ENCODE measurements at regions not wholly inside any gene's neighbourhood (a gene's known extent, or its start where the extent isn't known, plus 50 kb on each side); places are given as distances from the start of the nearest gene placed in this dataset.
"Not testable (repeated sequence)": the region's sequence is repeated elsewhere in the genome, so short reads cannot be mapped to it uniquely, and the experiment has no call there.

DNA sequence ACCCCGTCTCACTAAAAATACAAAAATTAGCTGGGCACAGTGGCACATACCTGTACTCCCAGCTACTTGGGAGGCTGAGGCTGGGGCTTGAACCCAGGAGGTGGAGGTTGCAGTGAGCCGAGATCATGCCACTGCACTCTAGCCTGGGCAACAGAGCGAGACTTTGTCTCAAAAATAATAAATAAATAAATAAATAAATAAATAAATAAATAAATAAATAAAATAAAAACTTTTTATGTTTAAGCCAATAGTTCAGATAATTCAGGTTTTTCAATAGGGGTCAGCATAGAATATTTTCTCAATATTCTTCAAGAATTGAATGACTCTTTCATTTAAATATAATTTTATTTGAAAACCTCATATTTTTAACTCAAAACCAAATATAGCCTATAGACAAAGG, 585.1 kb upstream of the SPRY2 start:
- H3K9me3 ChIP-seq (ENCODE audit: low read length); H3K4me3 ChIP-seq (ENCODE audit: low read depth in 1 of 2, low read length in 2 of 2); H3K4me1 ChIP-seq (ENCODE audit: insufficient read depth, low read length); H3K27ac ChIP-seq (ENCODE audit: low read depth, low read length); H3K36me3 ChIP-seq (ENCODE audit: insufficient read depth, low read length); H3K9ac ChIP-seq (ENCODE audit: low read length); H3K27me3 ChIP-seq (ENCODE audit: control insufficient read depth in 1 of 2, insufficient read depth in 2 of 2, low read length in 2 of 2): not testable (repeated sequence)

DNA sequence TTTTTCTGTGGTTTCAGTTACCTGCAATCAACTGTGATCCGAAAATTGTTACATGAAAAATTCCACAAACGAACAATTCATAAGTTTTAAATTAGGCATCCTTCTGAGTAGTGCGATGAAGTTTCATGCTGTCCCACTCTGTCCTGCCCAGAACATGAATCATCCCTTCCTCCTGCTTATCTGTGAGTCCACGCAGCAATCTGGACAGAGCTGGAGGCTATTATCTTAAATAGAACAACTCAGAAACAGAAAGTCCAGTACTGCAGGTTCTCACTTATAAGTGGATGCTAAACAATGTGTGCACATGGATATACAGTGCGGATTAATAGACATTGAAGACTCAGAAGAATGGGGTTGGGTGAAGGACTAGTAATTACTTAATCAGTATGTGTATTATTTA, 583.7 kb upstream of the SPRY2 start:
- Histone ChIP-seq H3K4me3 (ENCODE audit: low read depth in 1 of 2, low read length in 2 of 2) (no peak overlapping the region), H3K9me3 (ENCODE audit: low read length) (no peaks in the 10 kb centered on the region), H3K27me3 (ENCODE audit: control insufficient read depth in 1 of 2, insufficient read depth in 2 of 2, low read length in 2 of 2) (no peaks in the 10 kb centered on the region), H3K9ac (ENCODE audit: low read length) (no peak overlapping the region), H3K27ac (ENCODE audit: low read depth, low read length) (no peak overlapping the region), H3K4me1 (ENCODE audit: insufficient read depth, low read length) (no peaks in the 10 kb centered on the region), H3K36me3 (ENCODE audit: insufficient read depth, low read length) (no peaks in the 10 kb centered on the region)

DNA sequence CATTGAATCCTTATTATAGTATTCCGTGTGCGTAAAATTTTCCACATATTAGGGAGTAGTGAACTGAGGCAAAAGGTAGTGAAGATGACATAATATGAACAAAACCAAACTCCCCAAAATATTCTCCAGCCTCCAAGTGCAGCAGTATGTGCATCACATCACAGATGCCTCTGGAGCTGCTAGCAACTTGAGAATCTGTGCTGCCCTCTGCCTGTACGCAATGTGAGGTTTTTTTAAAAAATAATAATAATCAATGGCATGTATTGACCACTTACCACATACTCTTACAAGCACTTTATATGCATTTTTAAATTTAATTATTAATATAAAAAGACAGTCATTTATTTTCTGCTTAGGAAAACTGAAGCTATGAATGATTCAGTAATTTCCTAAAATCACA, 583.0 kb upstream of the SPRY2 start:
- no peaks in the 10 kb centered on the region for H3K4me1 ChIP-seq (ENCODE audit: insufficient read depth, low read length)
- no peak overlapping the region for H3K27ac ChIP-seq (ENCODE audit: low read depth, low read length)
- H3K9me3 ChIP-seq (ENCODE audit: low read length) = no peaks in the 10 kb centered on the region
- no peaks in the 10 kb centered on the region for H3K27me3 ChIP-seq (ENCODE audit: control insufficient read depth in 1 of 2, insufficient read depth in 2 of 2, low read length in 2 of 2)
- H3K9ac ChIP-seq (ENCODE audit: low read length) = no peak overlapping the region
- H3K4me3 ChIP-seq (ENCODE audit: low read depth in 1 of 2, low read length in 2 of 2) = no peak overlapping the region
- no peaks in the 10 kb centered on the region for H3K36me3 ChIP-seq (ENCODE audit: insufficient read depth, low read length)

DNA sequence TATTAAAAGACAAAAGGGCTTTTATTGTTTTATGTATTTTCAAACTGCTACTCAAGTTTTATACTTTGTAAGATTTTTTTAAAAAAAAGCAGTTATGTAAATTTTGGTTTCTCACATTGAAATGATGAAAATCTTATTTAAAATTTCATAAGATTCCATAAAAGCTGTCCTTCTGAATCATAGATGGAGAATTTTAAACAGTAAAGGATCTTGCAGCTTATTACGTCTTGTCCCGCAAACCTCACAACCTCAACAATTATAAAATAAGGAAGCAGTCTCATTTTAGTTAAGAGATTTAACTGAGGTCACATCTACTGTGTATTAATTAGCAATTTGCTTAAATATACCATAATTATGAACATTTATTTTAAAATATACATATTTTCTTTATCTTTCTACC, 581.0 kb upstream of the SPRY2 start:
- no peaks in the 10 kb centered on the region for H3K36me3 ChIP-seq (ENCODE audit: insufficient read depth, low read length)
- H3K27ac ChIP-seq (ENCODE audit: low read depth, low read length) = no peak overlapping the region
- no peaks in the 10 kb centered on the region for H3K4me1 ChIP-seq (ENCODE audit: insufficient read depth, low read length)
- H3K9ac ChIP-seq (ENCODE audit: low read length) = no peak overlapping the region
- no peaks in the 10 kb centered on the region for H3K9me3 ChIP-seq (ENCODE audit: low read length)
- no peak overlapping the region for H3K4me3 ChIP-seq (ENCODE audit: low read depth in 1 of 2, low read length in 2 of 2)
- H3K27me3 ChIP-seq (ENCODE audit: control insufficient read depth in 1 of 2, insufficient read depth in 2 of 2, low read length in 2 of 2) = no peaks in the 10 kb centered on the region

DNA sequence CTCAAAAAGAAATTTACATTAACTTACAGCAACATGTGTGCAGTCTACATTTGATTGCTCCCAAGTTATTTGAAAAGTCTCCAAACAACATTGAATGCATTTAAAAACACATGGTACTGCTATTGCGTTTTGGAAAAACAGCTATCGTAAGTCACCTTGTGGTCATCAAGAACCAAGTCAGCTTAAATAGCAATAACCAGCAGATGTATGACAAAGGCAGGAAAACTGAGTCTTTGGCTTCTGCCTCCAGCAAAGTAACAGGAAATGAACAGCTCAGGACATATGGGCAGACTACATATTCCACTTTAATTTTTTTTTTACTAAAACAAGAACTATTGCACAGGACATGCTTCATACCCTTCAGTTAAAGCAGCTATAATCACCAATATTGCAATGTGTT, 580.6 kb upstream of the SPRY2 start:
- Histone ChIP-seq H3K9me3 (ENCODE audit: low read length) (no peaks in the 10 kb centered on the region), H3K4me3 (ENCODE audit: low read depth in 1 of 2, low read length in 2 of 2) (no peak overlapping the region), H3K36me3 (ENCODE audit: insufficient read depth, low read length) (no peaks in the 10 kb centered on the region), H3K27ac (ENCODE audit: low read depth, low read length) (no peak overlapping the region), H3K9ac (ENCODE audit: low read length) (no peak overlapping the region), H3K27me3 (ENCODE audit: control insufficient read depth in 1 of 2, insufficient read depth in 2 of 2, low read length in 2 of 2) (no peaks in the 10 kb centered on the region), H3K4me1 (ENCODE audit: insufficient read depth, low read length) (no peaks in the 10 kb centered on the region)

DNA sequence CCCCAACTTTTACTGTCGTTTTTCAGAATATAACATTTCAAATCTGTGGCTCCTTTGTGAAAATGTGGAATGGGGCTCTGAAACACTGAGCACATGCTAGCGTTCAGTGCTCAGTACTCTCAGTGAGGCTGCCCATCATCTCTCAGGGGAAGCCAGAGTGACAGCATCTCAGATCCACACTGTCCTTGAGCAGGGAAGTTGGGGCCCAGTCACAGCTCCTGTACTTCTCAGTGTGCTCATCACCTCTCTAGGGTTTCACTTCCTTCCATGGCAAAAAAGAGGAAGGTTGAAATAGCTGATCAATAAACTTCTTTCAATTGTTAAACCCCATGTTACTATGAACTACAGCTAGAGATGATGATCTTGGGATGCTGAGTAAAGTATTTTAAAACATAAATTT, 565.9 kb upstream of the SPRY2 start:
- Histone ChIP-seq H3K27ac (ENCODE audit: low read depth, low read length) (no peak overlapping the region), H3K4me1 (ENCODE audit: insufficient read depth, low read length) (no peaks in the 10 kb centered on the region), H3K9me3 (ENCODE audit: low read length) (no peaks in the 10 kb centered on the region), H3K4me3 (ENCODE audit: low read depth in 1 of 2, low read length in 2 of 2) (no peak overlapping the region), H3K27me3 (ENCODE audit: control insufficient read depth in 1 of 2, insufficient read depth in 2 of 2, low read length in 2 of 2) (no peaks in the 10 kb centered on the region), H3K36me3 (ENCODE audit: insufficient read depth, low read length) (no peaks in the 10 kb centered on the region), H3K9ac (ENCODE audit: low read length) (no peak overlapping the region)

DNA sequence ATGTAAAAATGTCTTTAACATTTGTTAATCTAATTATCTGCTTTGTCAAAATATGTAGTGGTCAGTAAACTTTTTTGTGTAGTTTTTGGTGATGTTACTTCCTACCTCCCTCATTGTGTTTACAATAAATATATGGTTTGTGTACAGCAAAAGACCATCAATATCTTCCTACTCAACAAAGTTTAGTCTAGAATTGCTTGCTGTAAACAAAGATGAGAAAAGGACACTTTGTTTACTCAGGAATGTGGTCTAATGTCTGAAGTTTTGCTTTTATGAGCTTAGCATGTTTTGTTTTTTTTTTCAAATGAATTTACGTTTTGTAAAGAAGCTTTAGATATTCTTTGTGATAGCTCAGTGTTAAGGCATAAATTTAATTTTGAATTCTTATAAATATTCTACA, 563.5 kb upstream of the SPRY2 start:
- Histone ChIP-seq H3K27ac (ENCODE audit: low read depth, low read length) (no peak overlapping the region), H3K4me1 (ENCODE audit: insufficient read depth, low read length) (no peaks in the 10 kb centered on the region), H3K4me3 (ENCODE audit: low read depth in 1 of 2, low read length in 2 of 2) (no peak overlapping the region), H3K36me3 (ENCODE audit: insufficient read depth, low read length) (no peaks in the 10 kb centered on the region), H3K27me3 (ENCODE audit: control insufficient read depth in 1 of 2, insufficient read depth in 2 of 2, low read length in 2 of 2) (no peaks in the 10 kb centered on the region), H3K9ac (ENCODE audit: low read length) (no peak overlapping the region), H3K9me3 (ENCODE audit: low read length) (no peaks in the 10 kb centered on the region)

DNA sequence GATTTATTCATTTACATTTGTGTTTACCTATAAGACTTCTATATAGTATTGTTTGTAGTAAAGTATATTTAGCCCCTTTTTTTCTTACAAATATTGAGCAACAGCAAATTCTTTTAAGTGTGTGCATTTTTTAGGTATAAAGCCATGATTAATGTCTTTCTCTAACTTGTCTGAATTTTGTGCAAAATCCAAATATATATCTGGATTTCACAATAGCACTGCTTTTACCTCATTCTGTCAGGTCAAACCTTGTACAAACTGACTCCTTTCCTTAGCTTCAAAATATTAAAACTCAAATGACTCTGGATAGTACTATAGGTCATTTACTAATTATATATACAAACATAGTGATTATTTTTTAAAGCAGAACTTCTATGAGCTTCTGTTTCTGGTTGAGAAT, 563.0 kb upstream of the SPRY2 start:
- no peak overlapping the region for H3K4me3 ChIP-seq (ENCODE audit: low read depth in 1 of 2, low read length in 2 of 2)
- H3K9ac ChIP-seq (ENCODE audit: low read length) = no peak overlapping the region
- no peak overlapping the region for H3K27ac ChIP-seq (ENCODE audit: low read depth, low read length)
- H3K4me1 ChIP-seq (ENCODE audit: insufficient read depth, low read length) = no peaks in the 10 kb centered on the region
- H3K36me3 ChIP-seq (ENCODE audit: insufficient read depth, low read length) = no peaks in the 10 kb centered on the region
- no peaks in the 10 kb centered on the region for H3K9me3 ChIP-seq (ENCODE audit: low read length)
- no peaks in the 10 kb centered on the region for H3K27me3 ChIP-seq (ENCODE audit: control insufficient read depth in 1 of 2, insufficient read depth in 2 of 2, low read length in 2 of 2)

DNA sequence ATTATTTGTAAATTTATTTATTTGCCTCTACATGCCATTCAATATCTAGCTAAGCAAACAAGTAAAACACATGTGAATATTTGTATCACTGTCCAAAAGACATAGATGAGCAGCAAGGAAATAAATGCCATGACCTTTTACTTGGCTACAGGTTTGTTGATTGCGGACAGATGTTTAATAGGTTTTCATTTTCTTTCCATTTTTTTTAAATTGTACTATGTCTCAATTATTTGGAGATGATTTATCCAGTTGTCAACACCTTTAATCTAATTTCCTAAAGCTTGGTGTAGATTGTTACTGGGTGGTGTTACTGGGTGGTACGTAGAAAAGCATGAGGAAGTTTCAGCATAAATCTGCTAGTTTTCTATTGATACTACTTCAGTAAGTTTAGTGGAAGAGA, 560.6 kb upstream of the SPRY2 start:
- Histone ChIP-seq H3K4me1 (ENCODE audit: insufficient read depth, low read length) (no peaks in the 10 kb centered on the region), H3K4me3 (ENCODE audit: low read depth in 1 of 2, low read length in 2 of 2) (no peak overlapping the region), H3K9me3 (ENCODE audit: low read length) (no peaks in the 10 kb centered on the region), H3K9ac (ENCODE audit: low read length) (no peak overlapping the region), H3K27ac (ENCODE audit: low read depth, low read length) (no peak overlapping the region), H3K27me3 (ENCODE audit: control insufficient read depth in 1 of 2, insufficient read depth in 2 of 2, low read length in 2 of 2) (no peaks in the 10 kb centered on the region), H3K36me3 (ENCODE audit: insufficient read depth, low read length) (no peaks in the 10 kb centered on the region)

DNA sequence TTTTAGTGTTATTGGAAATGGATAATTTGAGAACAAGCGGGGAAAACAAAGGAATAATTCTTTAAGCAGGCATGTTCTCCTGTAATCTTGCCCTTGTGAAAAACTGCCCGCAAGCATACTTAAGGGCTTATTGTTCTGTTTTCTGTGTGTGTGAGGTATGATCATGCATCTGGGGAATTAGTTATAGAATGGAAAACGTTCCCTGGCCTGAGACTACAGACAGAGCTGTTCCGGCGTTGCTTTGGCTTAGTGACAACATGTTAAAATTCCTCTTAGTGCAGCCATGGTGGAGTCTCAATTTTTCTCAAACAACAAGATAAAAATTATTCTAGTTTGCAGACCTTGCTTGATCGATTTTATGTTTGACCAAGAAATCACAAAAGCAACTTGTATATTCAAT, 560.2 kb upstream of the SPRY2 start:
- no peaks in the 10 kb centered on the region for H3K36me3 ChIP-seq (ENCODE audit: insufficient read depth, low read length)
- no peaks in the 10 kb centered on the region for H3K9me3 ChIP-seq (ENCODE audit: low read length)
- H3K27me3 ChIP-seq (ENCODE audit: control insufficient read depth in 1 of 2, insufficient read depth in 2 of 2, low read length in 2 of 2) = no peaks in the 10 kb centered on the region
- no peaks in the 10 kb centered on the region for H3K4me1 ChIP-seq (ENCODE audit: insufficient read depth, low read length)
- H3K9ac ChIP-seq (ENCODE audit: low read length) = no peak overlapping the region
- H3K4me3 ChIP-seq (ENCODE audit: low read depth in 1 of 2, low read length in 2 of 2) = no peak overlapping the region
- no peak overlapping the region for H3K27ac ChIP-seq (ENCODE audit: low read depth, low read length)

DNA sequence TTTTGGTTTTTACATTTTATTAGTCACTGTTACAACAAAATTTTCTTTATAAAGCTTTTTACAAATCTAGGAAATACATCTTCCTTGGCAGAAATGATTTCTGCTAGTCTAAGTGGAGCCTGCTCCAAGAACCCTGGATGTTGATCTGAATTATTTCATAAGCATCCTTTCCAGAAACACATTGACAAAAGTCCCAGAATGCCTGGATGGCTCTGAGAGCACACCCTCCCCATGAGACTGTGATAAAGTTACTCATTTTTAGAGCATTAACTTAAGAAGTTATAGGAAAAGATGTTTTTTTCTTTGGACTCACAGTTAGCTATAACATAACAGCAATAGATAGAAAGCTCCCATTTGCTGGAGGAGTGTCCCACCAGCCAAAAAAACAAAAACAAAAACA, 559.6 kb upstream of the SPRY2 start:
- no peaks in the 10 kb centered on the region for H3K9me3 ChIP-seq (ENCODE audit: low read length)
- H3K36me3 ChIP-seq (ENCODE audit: insufficient read depth, low read length) = no peaks in the 10 kb centered on the region
- H3K4me1 ChIP-seq (ENCODE audit: insufficient read depth, low read length) = no peaks in the 10 kb centered on the region
- H3K4me3 ChIP-seq (ENCODE audit: low read depth in 1 of 2, low read length in 2 of 2) = no peak overlapping the region
- H3K27ac ChIP-seq (ENCODE audit: low read depth, low read length) = no peak overlapping the region
- no peaks in the 10 kb centered on the region for H3K27me3 ChIP-seq (ENCODE audit: control insufficient read depth in 1 of 2, insufficient read depth in 2 of 2, low read length in 2 of 2)
- no peak overlapping the region for H3K9ac ChIP-seq (ENCODE audit: low read length)

DNA sequence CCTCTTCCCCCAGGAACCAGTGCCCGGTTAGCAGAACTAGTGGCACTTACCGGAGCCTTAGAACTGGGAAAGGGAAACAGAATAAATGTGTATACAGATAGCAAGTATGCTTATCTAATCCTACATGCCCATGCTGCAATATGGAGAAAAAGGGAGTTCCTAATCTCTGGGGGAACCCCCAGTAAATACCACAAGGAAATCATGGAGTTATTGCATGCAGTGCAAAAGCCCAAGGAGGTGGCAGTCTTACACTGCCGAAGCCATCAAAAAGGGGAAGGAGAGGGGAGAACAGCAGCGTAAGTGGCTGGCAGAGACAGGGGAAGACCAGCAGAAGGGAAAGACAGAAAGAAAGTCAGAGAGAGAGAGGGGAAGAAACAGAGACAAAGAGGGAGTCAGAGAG, 556.7 kb upstream of the SPRY2 start:
- not testable (repeated sequence) for H3K27ac ChIP-seq (ENCODE audit: low read depth, low read length); H3K9ac ChIP-seq (ENCODE audit: low read length); H3K9me3 ChIP-seq (ENCODE audit: low read length); H3K4me3 ChIP-seq (ENCODE audit: low read depth in 1 of 2, low read length in 2 of 2); H3K27me3 ChIP-seq (ENCODE audit: control insufficient read depth in 1 of 2, insufficient read depth in 2 of 2, low read length in 2 of 2); H3K4me1 ChIP-seq (ENCODE audit: insufficient read depth, low read length); H3K36me3 ChIP-seq (ENCODE audit: insufficient read depth, low read length)

DNA sequence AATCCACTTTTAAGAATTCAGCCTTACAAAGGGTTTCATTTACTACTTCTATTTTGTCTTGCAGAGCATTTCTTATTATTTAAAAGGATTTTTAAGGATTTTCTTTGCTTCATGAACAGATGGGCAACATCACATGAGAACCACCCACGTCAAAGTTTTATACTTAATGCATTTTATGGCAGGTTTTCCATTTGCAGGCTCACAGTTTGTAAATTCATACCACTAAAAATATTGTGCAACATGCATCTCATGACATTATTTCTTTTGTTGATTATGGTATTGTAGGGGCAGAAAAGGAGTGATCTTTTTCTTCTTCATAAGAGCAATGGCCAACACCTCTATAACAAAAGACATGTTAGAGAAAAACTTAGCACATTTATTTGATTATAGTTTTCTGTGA, 554.0 kb upstream of the SPRY2 start:
- no peak overlapping the region for H3K4me3 ChIP-seq (ENCODE audit: low read depth in 1 of 2, low read length in 2 of 2)
- H3K4me1 ChIP-seq (ENCODE audit: insufficient read depth, low read length) = no peaks in the 10 kb centered on the region
- no peaks in the 10 kb centered on the region for H3K9me3 ChIP-seq (ENCODE audit: low read length)
- H3K36me3 ChIP-seq (ENCODE audit: insufficient read depth, low read length) = no peaks in the 10 kb centered on the region
- H3K9ac ChIP-seq (ENCODE audit: low read length) = no peak overlapping the region
- no peak overlapping the region for H3K27ac ChIP-seq (ENCODE audit: low read depth, low read length)
- no peaks in the 10 kb centered on the region for H3K27me3 ChIP-seq (ENCODE audit: control insufficient read depth in 1 of 2, insufficient read depth in 2 of 2, low read length in 2 of 2)

All from muscle layer of colon (tissue), 2 donors.